ENCODE measurements at regions not wholly inside any gene's neighbourhood (a gene's known extent, or its start where the extent isn't known, plus 50 kb on each side); places are given as distances from the start of the nearest gene placed in this dataset.

- Histone ChIP-seq H4K20me1 (ENCODE audit: insufficient read depth) (no peaks in the 10 kb centered on the region), H3K27ac (ENCODE audit: low read depth, low read length) (no peak overlapping the region), H3K27me3 (ENCODE audit: insufficient read depth, low read length) (no peaks in the 10 kb centered on the region; the same call in 1 of the 2 replicates), H3K36me3 (ENCODE audit: control insufficient read depth in 1 of 2, insufficient read depth in 2 of 2, low read length in 2 of 2) (no peaks in the 10 kb centered on the region), H3K9me3 (ENCODE audit: control insufficient read depth in 1 of 2, insufficient read depth in 1 of 2, low read depth in 1 of 2, low read length in 2 of 2) (no peaks in the 10 kb centered on the region), H3K4me2 (ENCODE audit: low read length) (no peak overlapping the region), H3K9me2 (ENCODE audit: insufficient read depth) (no peaks in the 10 kb centered on the region), H3K4me3 (replicated peaks in 1 of 2; ENCODE audit: low read depth in 1 of 2, low read length in 2 of 2) (no peak overlapping the region), H3K9ac (ENCODE audit: low read length) (no peak overlapping the region), H3K79me2 (ENCODE audit: insufficient read depth, low read length) (no peaks in the 10 kb centered on the region), H2AFZ (ENCODE audit: low read depth, low read length, poor library complexity, severe bottlenecking) (no peak overlapping the region), H3K4me1 (ENCODE audit: control insufficient read depth in 1 of 2, insufficient read depth in 2 of 2, low read length in 2 of 2) (no peaks in the 10 kb centered on the region)
- CTCF ChIA-PET = no interaction called here
- TF ChIP-seq REST (IDR thresholded peaks at IDR 0.05; ENCODE audit: low read depth) = no peak
- no peak for TF ChIP-seq ZBTB33 (IDR thresholded peaks at IDR 0.05; ENCODE audit: extremely low read depth, insufficient replicate concordance, low read length)
- TF ChIP-seq SRF (IDR thresholded peaks at IDR 0.05; ENCODE audit: low read depth) = no peak
- TF ChIP-seq CTCF (IDR thresholded peaks at IDR 0.05 in 2 of 3, conservative IDR thresholded peaks at IDR 0.05 in 1 of 3; ENCODE audit: borderline replicate concordance in 1 of 3, insufficient read depth in 1 of 3, low read depth in 2 of 3, low read length in 2 of 3) = no peak
- no peak for TF ChIP-seq EZH2phosphoT487 (IDR thresholded peaks at IDR 0.05; ENCODE audit: borderline replicate concordance)
- no peak for TF ChIP-seq MAX (IDR thresholded peaks at IDR 0.05)
- no peak for TF ChIP-seq EZH2 (IDR thresholded peaks at IDR 0.05)
- no peak for TF ChIP-seq SIN3A (IDR thresholded peaks at IDR 0.05; ENCODE audit: low read depth)
- TF ChIP-seq ATF3 (IDR thresholded peaks at IDR 0.05) = no peak
- TF ChIP-seq POLR2A (IDR thresholded peaks at IDR 0.05; ENCODE audit: borderline replicate concordance, extremely low read depth, insufficient read depth, insufficient read length) = no peak
- no peak for TF ChIP-seq CEBPB (IDR thresholded peaks at IDR 0.05; ENCODE audit: low read depth)
- TF ChIP-seq TCF7L2 (IDR thresholded peaks at IDR 0.05; ENCODE audit: borderline replicate concordance, extremely low read depth, insufficient read depth, insufficient read length) = no peak
- no peak for TF ChIP-seq FOSL1 (IDR thresholded peaks at IDR 0.05; ENCODE audit: low read depth)
- TF ChIP-seq ELF1 (IDR thresholded peaks at IDR 0.05; ENCODE audit: borderline replicate concordance, low read depth) = no peak
- DNase-seq (ENCODE audit: low read depth, low spot score) (no peak), ATAC-seq (no peak)
- no TSS peak for BruUV-seq (replicated peaks)
- intact Hi-C loops (cut with micrococcal nuclease) = no loop called here
- POLR2A ChIA-PET = no interaction called here
- RAD21 ChIA-PET (ENCODE audit: low non-redundant PET in 1 of 2, low total read pairs in 2 of 2, uncharacterized antibody in 2 of 2, unreplicated experiment in 2 of 2) = no interaction called here
Measured at GRCh38 chr11:134738581-134738980, 326.5 kb upstream of the B3GAT1 start.

Data from HCT116 (cell line).